WTC11 (cell line): ENCODE measurements at regions not wholly inside any gene's neighbourhood (a gene's known extent, or its start where the extent isn't known, plus 50 kb on each side); places are given as distances from the start of the nearest gene placed in this dataset.

Experiments
- ATAC-seq: fragments of 200-7000 bp; cut with Tn5 transposase; 2 replicates; pipeline ENCODE4 v1.10.0; 2021; ENCODE audit warnings: mild to moderate bottlenecking, moderate library complexity
- CTCF ChIA-PET: fragments of 300-600 bp; sonication (Branson Sonifier 250); formaldehyde crosslinking; loops from one replicate; lab custom pipeline; 2021; ENCODE audit warnings: antibody characterized with exemption; lab: Charles Lee
- POLR2A ChIA-PET: fragments of 350-600 bp; sonication (Branson Sonifier 250); formaldehyde crosslinking; loops from one replicate; lab custom pipeline; 2021; ENCODE audit warnings: antibody characterized with exemption; lab: Charles Lee
- DNase-seq: peaks from one replicate; pipeline ENCODE4 v3.0.0; 2021; ENCODE audit warnings: low spot score
- H3K27ac Mint-ChIP-seq: 2 replicates; pipeline ENCODE4 v1.8.0; 2021; ENCODE audit warnings: mixed read lengths
- H3K27me3 Mint-ChIP-seq: 2 replicates; pipeline ENCODE4 v1.8.0; 2021; ENCODE audit warnings: low read depth, mild to moderate bottlenecking, moderate library complexity, mixed read lengths
- H3K36me3 Mint-ChIP-seq: 2 replicates; pipeline ENCODE4 v1.8.0; 2021; ENCODE audit warnings: mixed read lengths
- H3K4me1 Mint-ChIP-seq: 2 replicates; pipeline ENCODE4 v1.8.0; 2022; ENCODE audit warnings: mixed read lengths
- H3K4me3 Mint-ChIP-seq: 2 replicates; pipeline ENCODE4 v1.8.0; 2021; ENCODE audit warnings: mild to moderate bottlenecking, moderate library complexity, mixed read lengths
- H3K9me3 Mint-ChIP-seq: 2 replicates; pipeline ENCODE4 v1.8.0; 2021; ENCODE audit warnings: mixed read lengths
- ATF6 ChIP-seq: sonication (generic); formaldehyde crosslinking; IDR thresholded peaks from 2 replicates; pipeline ENCODE4 v1.8.1; 2023; ENCODE audit warnings: mild to moderate bottlenecking, missing genetic modification reagents
- CREB1 ChIP-seq: sonication (generic); formaldehyde crosslinking; IDR thresholded peaks from 2 replicates; pipeline ENCODE4 v1.8.0; 2023; ENCODE audit warnings: mild to moderate bottlenecking, missing genetic modification reagents
- CREM ChIP-seq: sonication (generic); formaldehyde crosslinking; IDR thresholded peaks from 2 replicates; pipeline ENCODE4 v1.8.1; 2022; ENCODE audit warnings: mild to moderate bottlenecking, missing genetic modification reagents, moderate library complexity
- E2F4 ChIP-seq: sonication (generic); formaldehyde crosslinking; IDR thresholded peaks from 2 replicates; pipeline ENCODE4 v1.8.1; 2022; ENCODE audit warnings: low read depth, mild to moderate bottlenecking, moderate library complexity, missing genetic modification reagents, borderline replicate concordance
- ETV6 ChIP-seq: sonication (generic); formaldehyde crosslinking; IDR thresholded peaks from 2 replicates; pipeline ENCODE4 v1.8.1; 2022; ENCODE audit warnings: mild to moderate bottlenecking, missing genetic modification reagents
- FOXP4 ChIP-seq: sonication (generic); formaldehyde crosslinking; IDR thresholded peaks from 2 replicates; pipeline ENCODE4 v1.8.0; 2022; ENCODE audit warnings: mild to moderate bottlenecking, missing genetic modification reagents
- GRHL2 ChIP-seq: fragments of 250-450 bp; sonication (Bioruptor Pico); IDR thresholded peaks from 2 replicates; pipeline ENCODE4 v1.8.0; 2022; ENCODE audit warnings: mild to moderate bottlenecking, moderate library complexity; ENCODE audit not compliant: insufficient replicate concordance, severe bottlenecking
- HMGXB4 ChIP-seq: sonication (generic); formaldehyde crosslinking; IDR thresholded peaks from 2 replicates; pipeline ENCODE4 v1.8.1; 2023; ENCODE audit warnings: mild to moderate bottlenecking, moderate library complexity, missing genetic modification reagents
- KAT7 ChIP-seq: sonication (generic); formaldehyde crosslinking; IDR thresholded peaks from 2 replicates; pipeline ENCODE4 v1.8.1; 2023; ENCODE audit warnings: missing genetic modification reagents, mild to moderate bottlenecking, borderline replicate concordance
- MLX ChIP-seq: sonication (generic); formaldehyde crosslinking; IDR thresholded peaks from 2 replicates; pipeline ENCODE4 v1.8.1; 2023; ENCODE audit warnings: mild to moderate bottlenecking, missing genetic modification reagents, moderate library complexity
- PRDM15 ChIP-seq: sonication (generic); formaldehyde crosslinking; IDR thresholded peaks from 2 replicates; pipeline ENCODE4 v1.8.0; 2022; ENCODE audit warnings: missing genetic modification reagents
- PRRX2 ChIP-seq: fragments of 250-450 bp; sonication (Bioruptor Pico); IDR thresholded peaks from 2 replicates; pipeline ENCODE4 v1.8.0; 2021; ENCODE audit warnings: mild to moderate bottlenecking
- SOX15 ChIP-seq: fragments of 250-450 bp; sonication (Bioruptor Pico); IDR thresholded peaks from 2 replicates; pipeline ENCODE4 v1.9.0; 2021; ENCODE audit warnings: mild to moderate bottlenecking
- STAT6 ChIP-seq: sonication (generic); formaldehyde crosslinking; conservative IDR thresholded peaks from 2 replicates; pipeline ENCODE4 v1.8.1; 2023; ENCODE audit warnings: mild to moderate bottlenecking, low read depth, missing genetic modification reagents, moderate library complexity
- TCF7 ChIP-seq: sonication (generic); formaldehyde crosslinking; IDR thresholded peaks from 2 replicates; pipeline ENCODE4 v1.8.0; 2022; ENCODE audit warnings: mild to moderate bottlenecking, low read depth, missing genetic modification reagents, moderate library complexity
- ZBTB21 ChIP-seq: sonication (generic); formaldehyde crosslinking; IDR thresholded peaks from 2 replicates; pipeline ENCODE4 v1.8.1; 2023; ENCODE audit warnings: mild to moderate bottlenecking, missing genetic modification reagents, borderline replicate concordance
- ZMAT4 ChIP-seq: fragments of 250-450 bp; sonication (Bioruptor Pico); IDR thresholded peaks from 2 replicates; pipeline ENCODE4 v1.9.0; 2021; ENCODE audit warnings: mild to moderate bottlenecking
- ZNF263 ChIP-seq: sonication (generic); formaldehyde crosslinking; IDR thresholded peaks from 2 replicates; pipeline ENCODE4 v1.8.1; 2022; ENCODE audit warnings: low read depth, mild to moderate bottlenecking, moderate library complexity, missing genetic modification reagents

GRCh38 chr6:113331021-113331420, 526.1 kb upstream of the MARCKS start (continued):
- TF ChIP-seq STAT6 (CRISPR knock-in tag) = no peak
- TF ChIP-seq HMGXB4 (CRISPR knock-in tag) = no peak
- no peak for TF ChIP-seq CREM
- no peak for TF ChIP-seq TCF7 (CRISPR knock-in tag)
- TF ChIP-seq E2F4 (CRISPR knock-in tag) = no peak
- no peak for TF ChIP-seq ZMAT4
- TF ChIP-seq ATF6 (CRISPR knock-in tag) = no peak
- TF ChIP-seq ETV6 (CRISPR knock-in tag) = no peak

GRCh38 chr6:113338644-113339043, 518.5 kb upstream of the MARCKS start:
- no peak overlapping the region for H3K27ac Mint-ChIP-seq
- no peak for DNase-seq
- ATAC-seq = no peak
- H3K4me1 Mint-ChIP-seq = peaks cover 15% of the 10 kb centered on the region
- ChIA-PET CTCF (no interaction called here), POLR2A (no interaction called here)
- no peak overlapping the region for H3K4me3 Mint-ChIP-seq
- no peaks in the 10 kb centered on the region for H3K36me3 Mint-ChIP-seq
- TF ChIP-seq GRHL2 (CRISPR knock-in tag) = no peak
- no peak for TF ChIP-seq KAT7 (CRISPR knock-in tag)
- no peak for TF ChIP-seq FOXP4 (CRISPR knock-in tag)
- no peak for TF ChIP-seq HMGXB4 (CRISPR knock-in tag)
- TF ChIP-seq ZBTB21 (CRISPR knock-in tag) = no peak
- no peak for TF ChIP-seq PRDM15
- TF ChIP-seq MLX (CRISPR knock-in tag) = no peak
- no peak for TF ChIP-seq SOX15 (CRISPR knock-in tag)
- TF ChIP-seq PRRX2 = no peak
- no peak for TF ChIP-seq CREB1 (CRISPR knock-in tag)
- TF ChIP-seq ZNF263 (CRISPR knock-in tag) = no peak
- H3K9me3 Mint-ChIP-seq = peaks cover 3% of the 10 kb centered on the region; the same call in 1 of the 2 replicates
- no peaks in the 10 kb centered on the region for H3K27me3 Mint-ChIP-seq
